IMR-90 (cell line): ENCODE measurements at regions not wholly inside any gene's neighbourhood (a gene's known extent, or its start where the extent isn't known, plus 50 kb on each side); places are given as distances from the start of the nearest gene placed in this dataset.

Experiments
- CEBPB ChIP-seq: IDR thresholded peaks from 2 replicates; pipeline ENCODE4 v1.6.1; 2012; ENCODE audit warnings: low read depth, low read length, improper control_type of control experiment
- CTCF ChIP-seq: conservative IDR thresholded peaks from 2 replicates; pipeline ENCODE4 v1.5.1; 2012; ENCODE audit warnings: mild to moderate bottlenecking, low read depth, low read length, improper control_type of control experiment
- MAFK ChIP-seq: IDR thresholded peaks from 2 replicates; pipeline ENCODE4 v1.6.1; 2012; ENCODE audit warnings: low read depth, low read length, improper control_type of control experiment
- POLR2A ChIP-seq: IDR thresholded peaks from 2 replicates; pipeline ENCODE4 v1.6.1; 2012; ENCODE audit warnings: mild to moderate bottlenecking, low read depth, low read length
- RAD21 ChIP-seq: IDR thresholded peaks from 2 replicates; pipeline ENCODE4 v1.6.1; 2012; ENCODE audit warnings: low read length, improper control_type of control experiment
- RFX5 ChIP-seq: IDR thresholded peaks from 2 replicates; pipeline ENCODE4 v1.8.0; 2012; ENCODE audit warnings: low read depth, mild to moderate bottlenecking, low read length, moderate library complexity

- no peak for TF ChIP-seq CTCF
- no peak for TF ChIP-seq CEBPB
- no peak for TF ChIP-seq POLR2A
- no peak for TF ChIP-seq RFX5
- TF ChIP-seq MAFK, result no peak
- TF ChIP-seq RAD21, result no peak
Observed at GRCh38 chr11:110862407-110862806, 150.2 kb upstream of the ARHGAP20 start.
